Germinal center (tissue), 1 donor: ENCODE measurements at regions not wholly inside any gene's neighbourhood (a gene's known extent, or its start where the extent isn't known, plus 50 kb on each side); places are given as distances from the start of the nearest gene placed in this dataset.
"Not testable (repeated sequence)": the region's sequence is repeated elsewhere in the genome, so short reads cannot be mapped to it uniquely, and the experiment has no call there.

Source experiments
- DNase-seq: peaks from one replicate; pipeline ENCODE4 v3.0.0; 2012; ENCODE audit warnings: mixed read lengths, low spot score

- DNase-seq: no peak
These were observed 300.6 kb downstream of the SATB1 start for GRCh38 chr3:18124501-18124900.

DNA sequence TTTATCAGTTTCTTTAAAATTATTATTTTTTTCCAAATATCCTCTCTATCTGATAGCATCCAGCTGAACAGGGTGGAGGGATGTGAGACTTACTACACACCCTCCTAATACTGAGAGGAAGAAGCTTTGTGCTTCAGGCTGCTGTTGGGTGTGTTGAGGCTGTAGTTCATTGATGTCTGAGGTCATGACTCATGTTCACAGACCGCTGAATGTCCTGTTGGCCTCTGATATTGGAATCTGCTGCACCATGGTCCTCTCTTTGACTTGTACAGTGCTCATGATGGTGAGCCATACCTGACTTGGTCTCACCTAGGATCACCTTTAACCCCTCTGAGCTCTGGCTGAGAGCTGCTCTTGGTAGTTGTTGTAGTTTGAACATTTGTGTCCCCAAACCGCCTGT lies 302.9 kb downstream of the SATB1 start:
- no peak for DNase-seq

- DNase-seq: no peak
These were observed 304.1 kb downstream of the SATB1 start for GRCh38 chr3:18121020-18121419.

DNA sequence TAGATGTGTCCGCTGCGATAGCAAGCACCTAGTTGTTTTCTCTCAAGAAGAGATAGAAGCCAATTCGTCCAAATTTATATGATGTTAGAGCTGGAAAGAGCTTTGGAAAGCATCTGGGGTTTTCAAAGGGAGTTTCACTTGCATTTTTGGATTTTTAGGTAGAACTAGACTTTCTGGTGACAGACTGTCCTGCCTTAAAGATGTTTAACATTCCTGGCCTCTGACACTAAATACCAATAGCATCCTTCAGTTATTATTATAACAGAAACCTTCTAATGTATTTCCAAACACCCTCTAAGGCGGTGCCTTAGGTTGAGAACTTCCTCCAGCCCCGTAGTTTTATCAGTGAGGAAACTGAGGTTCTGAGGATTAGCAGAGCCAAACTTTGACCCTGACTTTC lies 305.3 kb downstream of the SATB1 start:
- DNase-seq: no peak

DNA sequence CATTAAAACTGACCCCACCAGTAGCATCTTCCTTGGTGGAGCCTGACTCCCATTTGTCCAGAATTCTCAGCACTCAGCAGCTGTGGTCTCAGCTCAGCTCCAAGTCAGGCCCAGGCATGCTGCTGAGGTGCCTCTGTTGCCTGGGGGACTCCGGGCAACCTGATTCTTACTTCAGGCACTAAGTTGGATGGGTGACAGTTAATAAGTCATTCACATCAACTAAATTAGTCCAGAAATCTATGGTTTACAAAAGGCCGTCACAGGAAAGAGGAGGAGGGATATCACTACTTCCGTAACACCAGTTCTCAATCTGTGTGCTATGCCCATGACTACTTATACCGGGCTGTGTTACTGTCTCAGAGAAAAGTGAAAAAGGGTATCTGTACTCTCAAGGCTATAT lies 310.2 kb downstream of the SATB1 start:
- DNase-seq: no peak

DNA sequence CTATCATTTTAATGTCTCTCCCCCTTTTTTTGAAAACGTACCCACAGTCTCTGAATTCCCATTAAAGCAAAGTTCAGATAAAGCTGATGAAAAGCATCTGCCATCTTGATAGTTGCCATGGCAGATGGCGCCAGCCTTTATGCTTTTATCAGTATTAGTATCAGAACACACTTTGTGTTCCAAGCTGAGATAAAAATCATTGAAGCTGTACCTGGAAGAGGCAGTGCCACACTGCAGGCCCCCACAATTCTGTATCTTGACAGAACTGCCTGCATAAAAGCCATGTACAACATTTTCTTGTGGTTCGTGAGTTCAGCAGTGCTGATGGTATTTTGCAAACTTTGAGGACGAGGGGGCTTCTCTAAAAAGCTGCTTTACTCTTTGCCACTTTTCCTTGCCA lies 311.7 kb downstream of the SATB1 start:
- no peak for DNase-seq

DNA sequence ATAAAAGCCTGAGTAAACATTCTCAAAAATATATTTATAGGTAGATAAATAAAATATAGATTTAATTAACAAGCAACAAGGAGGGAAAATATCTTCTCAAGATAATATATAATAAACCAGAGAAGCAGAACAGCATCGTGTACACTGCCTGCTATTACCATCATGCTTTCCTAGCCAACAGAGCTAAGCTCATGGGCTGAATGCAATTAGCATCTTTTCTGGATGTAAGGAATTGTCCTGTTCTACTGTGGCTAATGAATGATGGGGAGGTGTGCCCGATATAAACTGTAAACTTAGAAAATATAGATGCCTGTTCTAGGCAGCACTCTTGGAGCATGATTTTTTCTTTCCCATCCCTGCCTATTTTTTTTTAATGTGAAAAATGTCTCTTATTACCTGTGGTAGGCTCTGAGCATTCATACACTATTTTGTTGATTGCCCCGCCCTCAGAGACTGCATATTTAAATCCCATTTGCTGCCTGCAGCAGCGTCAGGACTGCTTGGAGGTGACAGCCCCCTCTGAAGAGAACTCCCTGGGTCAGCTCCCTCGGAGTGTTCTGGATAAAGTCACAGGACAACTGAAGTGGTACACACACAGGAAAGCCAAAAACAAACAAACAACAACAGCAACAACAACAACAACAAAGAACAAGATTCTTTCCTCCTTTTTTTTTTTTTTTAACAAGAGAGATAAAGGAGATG lies 312.3 kb downstream of the SATB1 start:
- no peak for DNase-seq

- DNase-seq: no peak
These were observed 313.3 kb downstream of the SATB1 start for GRCh38 chr3:18111796-18112232.

DNA sequence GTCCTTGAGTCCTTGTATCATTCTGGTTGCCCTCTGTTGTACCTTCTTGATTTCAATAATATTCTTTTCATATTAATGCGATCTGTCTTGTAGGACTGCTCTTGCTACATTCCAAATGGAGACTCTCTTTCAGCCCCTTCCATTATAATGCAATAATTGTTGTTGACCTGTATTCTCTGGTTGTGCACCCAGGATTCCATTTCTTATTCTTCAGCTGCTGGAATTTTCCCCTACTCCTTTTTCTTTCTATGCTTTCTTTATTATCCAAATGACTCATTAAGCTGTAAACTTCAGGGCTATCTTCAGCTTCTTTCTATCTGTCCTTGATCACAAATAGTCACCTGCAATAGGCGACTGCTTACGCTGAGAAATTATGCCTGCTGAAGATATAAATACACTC lies 321.5 kb downstream of the SATB1 start:
- DNase-seq: no peak

DNA sequence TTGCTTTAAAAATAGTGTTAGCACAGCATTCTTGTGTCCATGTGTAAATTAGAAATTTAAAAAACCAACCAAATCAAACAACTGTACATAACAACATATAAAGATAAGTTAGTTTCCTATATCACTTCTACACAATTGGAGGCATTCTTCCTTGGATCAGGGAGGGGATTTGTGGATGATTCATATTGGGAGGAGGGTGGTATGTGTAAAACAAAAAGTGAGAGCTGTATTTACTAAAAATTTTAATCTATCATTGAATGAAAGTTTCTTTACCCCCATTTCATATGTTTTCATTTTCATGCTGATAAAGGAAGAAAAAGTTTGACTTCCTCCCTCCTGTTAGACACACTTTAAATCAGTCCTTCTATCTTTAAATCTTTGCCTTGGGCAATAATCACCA lies 325.0 kb downstream of the SATB1 start:
- DNase-seq: no peak

DNA sequence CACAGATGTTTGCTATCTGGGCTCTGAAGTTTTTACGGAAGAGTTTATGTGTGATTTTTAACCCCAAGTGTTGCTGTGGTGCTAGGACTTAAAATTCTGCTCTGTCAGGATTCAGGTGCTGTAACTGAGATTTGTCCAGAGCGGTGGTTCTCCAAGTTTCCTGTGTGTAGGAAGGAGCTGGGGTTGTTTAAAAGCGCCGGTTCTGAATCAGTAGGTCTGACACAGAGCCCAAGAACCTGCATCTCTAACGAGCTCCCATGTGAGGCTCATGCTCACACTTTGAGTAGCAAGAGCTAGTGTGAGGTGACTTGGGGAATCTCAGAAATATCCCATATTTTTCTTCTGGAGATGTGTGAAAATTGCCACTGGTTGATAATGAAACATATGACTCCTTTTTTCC lies 325.5 kb downstream of the SATB1 start:
- DNase-seq: no peak

- no peak for DNase-seq
These were observed 326.1 kb downstream of the SATB1 start for GRCh38 chr3:18098960-18099587.

DNA sequence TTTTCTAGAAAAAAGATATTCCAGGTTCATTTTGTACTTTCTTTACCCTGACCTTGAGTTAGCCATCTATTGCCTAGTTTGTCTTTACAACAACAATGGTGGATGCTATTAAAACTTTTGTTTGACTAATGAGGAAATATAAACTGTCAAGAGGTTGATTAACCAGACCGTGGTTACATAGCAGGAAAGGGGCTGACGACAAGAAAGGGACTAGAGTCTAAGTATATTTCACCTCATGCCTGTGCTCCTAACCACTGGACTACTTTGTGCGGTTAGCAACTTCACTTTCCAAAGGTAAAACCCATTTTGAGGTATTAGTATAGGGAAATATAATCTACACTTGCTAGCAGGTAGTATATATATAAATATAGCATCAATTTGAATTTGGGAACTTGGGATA lies 327.1 kb downstream of the SATB1 start:
- DNase-seq: no peak

DNA sequence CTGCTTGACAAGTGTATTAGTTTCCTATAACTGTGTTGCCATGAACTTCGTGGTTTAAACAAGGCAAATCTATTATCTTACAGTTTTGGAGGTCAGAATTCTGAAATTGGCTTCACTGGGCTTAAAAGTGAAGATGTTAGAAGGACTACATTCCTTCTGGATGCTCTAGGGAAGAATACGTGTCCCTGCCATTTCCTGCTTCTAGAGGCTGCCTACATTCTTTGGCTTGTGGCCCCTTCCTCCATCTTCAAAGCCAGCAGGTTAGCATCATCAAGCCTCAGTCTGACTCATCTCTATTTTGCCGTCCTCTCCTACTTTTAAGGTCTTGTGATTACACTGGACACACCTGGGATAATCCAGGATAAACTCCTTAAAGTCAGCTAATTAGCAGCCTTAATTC lies 327.7 kb downstream of the SATB1 start:
- no peak for DNase-seq

- no peak for DNase-seq
These were observed 332.4 kb downstream of the SATB1 start for GRCh38 chr3:18092726-18093125.

DNA sequence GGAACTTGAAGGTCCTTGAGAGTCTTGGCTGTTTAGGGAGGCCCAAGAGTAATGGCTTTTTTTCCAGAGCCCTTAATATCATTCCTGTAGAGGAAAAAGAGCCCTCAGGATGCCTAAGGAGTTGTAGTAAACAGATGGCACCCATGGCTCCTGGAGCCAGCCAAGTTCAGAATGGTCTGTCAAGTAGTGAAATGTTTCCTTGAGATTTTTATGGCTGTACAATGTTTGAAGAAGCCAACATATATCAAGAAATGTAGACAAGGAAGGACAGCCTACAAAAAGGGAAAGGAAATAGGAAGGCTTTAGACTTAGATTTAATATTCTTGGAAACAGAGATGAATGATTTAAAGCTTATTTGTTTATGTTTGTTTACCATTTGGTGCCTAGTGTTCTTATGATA lies 334.8 kb downstream of the SATB1 start:
- no peak for DNase-seq

DNA sequence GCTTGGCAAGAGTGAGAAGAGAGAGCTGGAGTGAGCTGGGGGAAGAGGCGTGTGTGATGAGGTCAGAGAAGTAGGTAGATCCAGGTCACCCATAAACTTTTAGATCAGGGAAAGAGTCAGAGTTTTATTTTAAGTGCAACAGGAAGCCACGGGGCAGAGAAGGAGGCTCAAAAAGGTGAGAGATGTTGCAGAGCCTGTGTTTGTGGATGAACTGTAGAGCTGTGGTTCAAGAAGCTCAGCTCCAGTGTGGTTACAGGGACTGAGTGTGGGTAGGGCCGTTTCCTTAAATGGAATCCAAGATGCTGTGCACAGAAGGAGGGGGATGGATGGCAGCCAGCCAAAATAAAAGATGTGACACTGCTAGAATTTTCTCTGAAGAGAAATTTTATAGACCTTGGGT lies 337.2 kb downstream of the SATB1 start:
- DNase-seq: no peak

GRCh38 chr3:18086760-18087159 lies 338.4 kb downstream of the SATB1 start:
- no peak for DNase-seq

DNA sequence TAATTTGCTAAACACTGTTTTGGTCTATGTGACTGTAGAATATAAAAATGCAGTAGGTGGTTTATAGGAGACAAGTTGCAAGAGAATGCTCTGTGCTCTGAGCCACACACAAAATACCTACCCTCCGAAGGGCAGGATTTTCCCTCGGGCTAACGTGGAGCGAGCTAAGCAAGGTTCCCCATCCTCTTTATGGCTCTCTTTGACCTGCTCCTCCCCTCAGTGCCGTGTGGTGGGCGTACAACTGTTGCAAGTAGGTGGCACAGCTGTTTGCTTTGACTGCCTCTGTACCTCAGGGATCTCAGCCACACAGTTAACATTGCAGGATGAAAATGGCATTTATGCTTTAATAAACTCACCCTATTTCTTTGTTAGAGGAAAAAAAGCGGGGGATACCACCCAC lies 339.1 kb downstream of the SATB1 start:
- DNase-seq: no peak

DNA sequence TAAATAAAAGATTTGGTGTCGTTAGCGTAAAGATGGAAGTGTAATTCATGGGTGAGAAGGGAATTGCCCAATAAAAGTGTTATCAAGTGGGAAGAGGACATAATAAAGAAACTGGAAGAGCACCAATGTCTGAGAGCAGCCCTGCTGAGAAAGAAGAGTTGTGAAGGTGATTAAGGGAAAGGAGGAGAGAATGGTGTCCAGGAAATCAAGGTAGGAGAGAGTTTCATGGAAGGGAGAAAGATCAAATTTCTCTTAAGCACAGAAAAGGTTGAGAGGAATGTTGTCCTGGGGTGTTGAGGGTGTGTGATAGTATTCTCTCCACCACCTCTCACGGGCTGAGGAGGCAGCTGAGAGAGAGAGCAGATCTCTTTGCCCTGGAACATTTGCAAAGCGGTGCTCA lies 339.7 kb downstream of the SATB1 start:
- DNase-seq: no peak

- DNase-seq: not testable (repeated sequence)
These were observed 340.8 kb upstream of the TBC1D5 start for GRCh38 chr3:18083273-18083590.

DNA sequence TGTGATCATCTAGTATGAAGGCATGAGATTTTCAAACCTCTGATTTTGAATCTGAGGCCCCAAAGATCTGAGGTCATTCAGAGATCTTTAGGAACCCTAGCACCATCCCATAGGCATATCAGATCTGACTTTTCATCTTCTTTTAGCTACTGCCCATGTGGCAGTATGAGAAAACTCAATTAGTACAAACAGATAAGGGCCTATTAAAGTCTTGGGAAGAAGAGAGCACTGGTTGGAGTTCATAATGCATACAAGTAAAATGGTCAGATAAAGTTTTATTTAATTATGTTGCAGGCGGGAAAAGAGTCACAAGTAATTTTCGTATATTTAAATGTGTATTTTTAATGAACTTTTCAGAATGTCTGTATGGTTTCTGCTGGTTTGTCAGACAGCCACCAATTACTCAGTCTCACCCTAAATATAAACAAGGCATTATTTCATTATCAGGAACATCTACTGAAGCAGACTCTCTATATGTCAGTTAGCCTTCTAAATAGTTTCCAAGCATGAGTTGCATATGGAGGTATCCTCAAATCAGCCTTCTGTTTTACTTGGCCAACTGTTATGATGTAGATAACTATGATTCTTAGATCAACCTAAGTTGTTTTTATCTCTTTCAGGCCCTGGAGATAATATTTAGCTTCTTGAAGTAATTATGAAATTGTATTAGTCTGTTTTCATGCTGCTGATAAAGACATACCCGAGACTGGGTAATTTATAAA lies 340.3 kb upstream of the TBC1D5 start:
- DNase-seq: no peak

- DNase-seq: no peak
These were observed 337.8 kb upstream of the TBC1D5 start for GRCh38 chr3:18080198-18080689.
